Fibroblast of lung (primary cell): ENCODE measurements at regions not wholly inside any gene's neighbourhood (a gene's known extent, or its start where the extent isn't known, plus 50 kb on each side); places are given as distances from the start of the nearest gene placed in this dataset.

ENCODE experiments used
- CTCF ChIP-seq, 2 donors: IDR thresholded peaks in 1 of 2; conservative IDR thresholded peaks in 1 of 2; 1 replicate in 1 of 2; 2 replicates in 1 of 2; pipeline ENCODE4 v1.5.1; 2011 to 2012; ENCODE audit warnings: low read length in 2 of 2, control low read depth in 1 of 2, inconsistent platforms in 1 of 2, low read depth in 1 of 2, mild to moderate bottlenecking in 1 of 2
- EZH2 ChIP-seq: IDR thresholded peaks from 2 replicates; pipeline ENCODE4 v1.5.1; 2012; ENCODE audit warnings: low read length, control low read depth, mild to moderate bottlenecking; ENCODE audit errors: missing control alignments

GRCh38 chr6:67815623-67816022, 819.5 kb upstream of the ADGRB3 start:
- TF ChIP-seq EZH2 (no peak), CTCF (conservative IDR thresholded peaks at IDR 0.05 in 1 of 2, IDR thresholded peaks at IDR 0.05 in 1 of 2; ENCODE audit: low read depth in 1 of 2, low read length in 2 of 2) (no peak)
